ENCODE measurements at regions not wholly inside any gene's neighbourhood (a gene's known extent, or its start where the extent isn't known, plus 50 kb on each side); places are given as distances from the start of the nearest gene placed in this dataset.
A peak's percentile ranks its signal among the peaks of the same experiment; 100 is the strongest.

DNA sequence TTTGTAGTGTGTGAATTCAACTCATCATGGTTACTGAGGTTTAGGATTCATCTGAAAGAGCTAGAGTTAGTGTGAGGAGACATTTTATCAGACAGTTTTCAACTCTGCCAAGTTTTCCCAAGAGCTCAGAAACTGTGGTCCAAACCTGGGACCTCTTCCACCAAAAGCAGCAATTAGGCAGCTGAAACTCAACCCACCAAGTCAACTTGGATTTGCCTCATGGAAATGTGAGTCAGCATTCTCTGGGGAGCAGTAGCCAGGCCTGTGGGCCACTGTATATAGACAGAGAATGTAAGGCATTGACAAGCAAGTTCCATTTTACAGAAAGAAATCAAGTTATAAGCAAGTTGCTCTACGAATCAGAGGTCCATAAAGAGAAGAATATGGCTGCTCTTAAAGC is 178.8 kb upstream of the HDDC2 start:
- intact Hi-C loops (cut with micrococcal nuclease): no loop called here
- no peak for ATAC-seq
- no peak for DNase-seq

- intact Hi-C loops (cut with micrococcal nuclease): no loop called here
- ATAC-seq (no peak), DNase-seq (no peak)
Observed at GRCh38 chr6:125481056-125481455, 179.3 kb upstream of the HDDC2 start.

DNA sequence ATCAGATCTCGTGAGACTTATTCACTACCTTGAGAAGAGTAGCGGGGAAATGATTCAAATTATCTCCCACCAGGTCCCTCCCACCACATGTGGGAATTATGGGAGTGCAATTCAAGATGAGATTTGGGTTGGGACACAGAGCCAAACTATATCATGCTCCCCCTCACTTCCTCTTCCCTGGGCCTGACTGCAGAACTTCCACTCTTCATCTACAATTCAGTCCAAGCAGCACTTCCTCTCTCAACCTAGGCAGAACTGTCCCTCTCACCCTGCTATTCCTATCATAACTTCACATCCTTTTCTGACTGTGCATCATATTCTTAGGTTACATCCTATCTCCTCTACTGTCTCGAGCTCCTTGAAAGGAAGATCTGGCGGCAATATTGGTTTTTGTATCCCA is 184.0 kb upstream of the HDDC2 start:
- DNase-seq (no peak), ATAC-seq (no peak)
- intact Hi-C loops (cut with micrococcal nuclease): no loop called here

DNA sequence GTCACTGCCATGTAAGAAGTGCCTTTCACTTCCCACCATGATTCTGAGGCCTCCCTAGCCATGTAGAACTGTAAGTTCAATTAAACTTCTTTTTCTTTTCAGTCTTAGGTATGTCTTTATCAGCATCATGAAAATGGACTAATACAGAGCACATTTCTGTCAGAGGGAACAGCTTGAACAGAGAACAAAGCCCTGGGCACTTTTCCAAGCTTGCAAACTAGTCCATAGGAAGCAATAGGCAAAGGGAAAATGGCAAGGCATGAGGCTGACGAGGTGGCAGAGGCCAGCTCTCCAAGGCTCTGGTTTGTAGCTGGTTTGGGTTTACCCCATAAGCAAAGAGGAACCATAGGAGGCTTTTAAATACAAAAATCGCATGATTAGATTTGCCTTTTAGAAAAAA is 185.1 kb upstream of the HDDC2 start:
- intact Hi-C loops (cut with micrococcal nuclease): no loop called here
- no peak for ATAC-seq
- no peak for DNase-seq

- ATAC-seq: no peak
- DNase-seq: no peak
- intact Hi-C loops (cut with micrococcal nuclease): no loop called here
Observed at GRCh38 chr6:125489579-125490285, 188.0 kb upstream of the HDDC2 start.

GRCh38 chr6:125491860-125492618 is 190.3 kb upstream of the HDDC2 start:
- DNase-seq: no peak
- intact Hi-C loops (cut with micrococcal nuclease): no loop called here
- no peak for ATAC-seq

DNA sequence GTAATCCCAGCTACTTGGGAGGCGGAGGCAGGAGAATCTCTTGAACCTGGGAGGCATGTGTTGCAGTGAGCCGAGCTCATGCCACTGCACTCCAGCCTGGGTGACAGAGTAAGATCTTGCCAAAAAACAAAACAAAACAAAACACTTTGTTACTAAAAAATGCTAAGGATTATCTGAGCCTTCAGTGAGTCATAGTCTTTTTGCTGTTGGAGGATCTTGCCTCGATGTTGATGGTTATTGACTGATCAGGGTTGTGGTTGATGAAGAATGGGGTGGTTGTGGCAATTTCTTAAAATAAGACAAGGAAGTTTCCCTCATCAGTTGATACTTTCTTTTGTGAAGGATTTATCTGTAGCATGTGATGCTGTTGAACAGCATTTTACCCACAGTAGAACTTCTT is 196.8 kb upstream of the HDDC2 start:
- intact Hi-C loops (cut with micrococcal nuclease): no loop called here
- DNase-seq (no peak), ATAC-seq (no peak)

DNA sequence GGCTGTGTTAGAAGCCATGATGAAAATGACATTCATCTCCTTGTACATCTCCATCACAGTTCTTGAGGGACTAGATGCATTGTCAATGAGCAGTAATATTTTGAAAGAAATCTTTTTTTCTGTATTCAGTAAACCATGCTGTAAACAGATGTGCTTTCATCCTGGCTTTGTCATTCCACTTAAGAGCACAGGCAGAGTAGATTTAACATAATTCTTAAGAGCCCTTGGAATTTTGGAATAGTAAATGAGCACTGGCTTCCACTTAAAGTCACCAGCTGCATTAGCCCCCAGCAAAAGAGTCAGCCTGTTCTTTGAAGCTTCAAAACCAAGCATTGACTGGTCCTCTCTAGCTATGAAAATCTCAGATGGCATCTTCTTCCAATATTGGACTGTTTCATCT is 197.8 kb upstream of the HDDC2 start:
- ATAC-seq (no peak), DNase-seq (no peak)
- intact Hi-C loops (cut with micrococcal nuclease): no loop called here

DNA sequence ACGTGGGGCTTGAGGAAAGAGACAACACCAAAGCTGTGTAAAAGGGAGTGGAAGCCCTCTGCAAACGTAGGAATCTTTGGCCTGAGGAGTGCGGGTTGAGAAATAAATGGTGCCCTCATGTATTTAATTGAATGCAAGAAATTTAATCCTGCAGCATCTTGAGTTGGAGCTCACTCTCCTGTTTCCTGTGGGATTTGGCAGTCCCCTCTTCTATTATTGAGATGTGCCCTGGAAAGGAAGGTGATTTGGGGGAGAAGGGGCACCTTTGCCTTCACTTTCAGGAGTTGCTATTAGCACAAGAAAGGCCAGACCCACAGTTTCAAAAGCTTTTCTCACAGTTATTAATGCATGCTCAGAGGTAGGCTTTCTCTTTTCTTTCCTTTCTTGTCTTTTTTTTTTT is 201.4 kb upstream of the HDDC2 start:
- intact Hi-C loops (cut with micrococcal nuclease): no loop called here
- DNase-seq (no peak), ATAC-seq (no peak)

DNA sequence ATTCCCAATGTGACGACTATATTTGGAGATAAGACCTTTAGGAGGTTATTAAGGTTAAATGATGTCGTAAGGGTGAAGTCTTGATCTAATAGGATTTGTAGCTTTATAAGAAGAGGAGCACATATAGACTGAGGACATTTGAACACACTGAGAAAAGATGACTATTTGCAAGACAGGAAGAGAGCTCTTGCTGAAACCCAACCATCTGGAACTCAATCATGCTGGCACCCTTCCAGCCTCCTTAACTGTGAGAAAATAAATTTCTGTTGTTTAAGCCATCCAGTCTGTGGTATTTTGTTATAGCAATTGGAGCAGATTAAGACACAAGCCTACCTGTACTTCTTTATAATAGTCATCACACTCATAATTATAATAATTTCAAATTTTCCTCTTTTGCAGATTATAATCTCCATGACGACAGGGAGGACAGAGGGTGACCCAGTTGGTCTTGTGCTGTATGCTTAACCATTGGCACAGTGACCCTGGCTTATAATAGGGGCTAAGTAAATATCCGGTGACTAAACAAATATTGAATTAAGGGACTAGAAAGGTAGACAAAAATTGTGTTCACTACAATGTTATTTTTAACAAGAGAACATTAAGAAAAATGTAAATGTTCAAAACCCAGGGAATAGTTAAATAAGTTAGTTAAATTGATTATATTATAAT is 206.4 kb upstream of the HDDC2 start:
- ATAC-seq (no peak), DNase-seq (no peak)
- intact Hi-C loops (cut with micrococcal nuclease): no loop called here

DNA sequence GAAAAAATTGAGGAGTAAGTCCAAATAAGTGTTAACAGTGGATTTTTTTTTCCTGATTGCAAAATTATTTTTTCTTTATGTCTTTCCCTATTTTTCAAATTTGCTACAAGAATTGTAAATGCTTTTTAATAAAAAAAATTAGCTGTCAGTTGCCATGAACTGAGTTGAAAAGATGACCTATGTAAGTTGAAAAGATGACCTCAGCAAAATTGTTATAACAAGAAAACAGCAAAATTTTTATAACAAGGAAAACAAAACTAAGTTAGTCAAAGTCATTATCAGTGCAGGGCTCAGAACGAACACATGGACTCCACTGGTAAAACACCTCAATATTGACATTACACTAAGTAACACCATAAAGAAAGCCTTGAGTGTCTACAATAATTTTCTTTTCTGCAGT is 207.0 kb upstream of the HDDC2 start:
- DNase-seq (no peak), ATAC-seq (no peak)
- intact Hi-C loops (cut with micrococcal nuclease): no loop called here

DNA sequence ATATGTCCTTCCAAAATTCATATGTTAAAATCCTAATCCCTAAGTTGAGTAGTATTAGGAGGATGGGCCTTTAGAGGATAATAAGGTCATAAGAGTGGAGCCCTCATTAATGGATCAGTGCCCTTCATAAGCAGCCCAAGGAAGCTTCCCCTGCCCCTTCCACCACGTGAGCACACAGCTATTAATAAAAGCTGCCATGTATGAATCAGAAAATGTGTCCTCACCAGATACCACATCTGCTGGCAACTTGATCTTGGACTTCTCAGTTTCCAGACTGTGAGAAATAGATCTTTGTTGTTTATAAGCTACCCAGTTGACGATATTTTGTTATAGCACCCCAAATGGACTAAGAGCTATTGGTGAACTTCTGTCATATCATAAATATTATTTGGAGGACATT is 207.7 kb upstream of the HDDC2 start:
- DNase-seq (no peak), ATAC-seq (no peak)
- intact Hi-C loops (cut with micrococcal nuclease): no loop called here

- intact Hi-C loops (cut with micrococcal nuclease): no loop called here
- ATAC-seq (no peak), DNase-seq (no peak)
Observed at GRCh38 chr6:125510405-125510804, 208.6 kb upstream of the HDDC2 start.

DNA sequence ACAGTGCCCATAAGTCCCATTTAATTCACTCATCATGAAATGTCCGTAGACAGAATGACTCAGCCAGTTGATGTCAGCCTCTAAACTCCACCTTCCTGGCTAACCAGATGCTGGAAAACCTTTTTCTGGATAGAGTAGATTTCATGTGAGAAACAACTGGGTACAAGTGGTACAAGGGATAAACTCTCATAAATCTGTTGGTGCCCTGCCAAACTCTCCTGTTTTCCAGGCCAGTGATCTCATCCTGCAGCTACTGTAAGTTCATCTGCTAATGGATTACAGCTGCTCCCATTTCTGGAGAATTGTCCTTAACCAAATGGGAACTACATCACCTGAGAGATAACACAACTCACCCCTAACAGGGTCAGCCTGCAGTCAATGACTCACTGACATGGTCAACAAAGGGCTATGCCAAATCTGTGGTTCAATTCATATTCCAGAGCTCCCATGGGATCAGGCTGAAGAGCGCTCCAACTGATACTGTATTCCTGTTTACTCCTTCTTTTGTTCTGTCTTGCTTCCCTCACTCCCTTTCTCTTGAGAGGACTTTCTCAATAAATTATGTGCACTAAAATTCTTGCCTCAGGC is 210.1 kb upstream of the HDDC2 start:
- ATAC-seq: peak; percentile 43
- intact Hi-C loops (cut with micrococcal nuclease): no loop called here
- no peak for DNase-seq

- ATAC-seq: no peak
- intact Hi-C loops (cut with micrococcal nuclease): no loop called here
- DNase-seq: no peak
Observed at GRCh38 chr6:125512621-125513020, 210.9 kb upstream of the HDDC2 start.

- ATAC-seq (no peak), DNase-seq (no peak)
- intact Hi-C loops (cut with micrococcal nuclease): no loop called here
Observed at GRCh38 chr6:125513978-125514377, 212.2 kb upstream of the HDDC2 start.

- no peak for DNase-seq
- ATAC-seq: no peak
- intact Hi-C loops (cut with micrococcal nuclease): no loop called here
Observed at GRCh38 chr6:125516644-125517043, 214.9 kb upstream of the HDDC2 start.

- ATAC-seq: no peak
- intact Hi-C loops (cut with micrococcal nuclease): no loop called here
- no peak for DNase-seq
Observed at GRCh38 chr6:125519367-125519766, 217.6 kb upstream of the HDDC2 start.

DNA sequence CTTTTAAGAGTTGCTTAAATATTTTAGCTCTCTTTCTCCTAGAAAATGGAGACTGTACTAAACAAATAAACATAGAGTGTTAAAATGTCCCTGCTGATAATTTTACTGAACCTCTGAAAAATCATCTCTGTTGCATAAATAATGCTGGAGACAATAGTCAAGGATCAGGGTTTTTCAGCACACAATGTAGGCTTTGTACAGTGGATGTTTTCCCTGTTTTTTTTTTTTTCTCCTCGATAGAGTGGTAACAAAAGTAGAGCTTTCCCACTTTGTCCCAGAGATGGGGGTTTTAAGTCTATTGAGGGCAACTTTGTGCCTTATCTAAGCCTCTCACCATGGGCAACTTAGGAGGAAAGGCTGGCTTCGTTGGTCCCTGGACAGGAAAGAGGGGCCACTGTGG is 222.6 kb upstream of the HDDC2 start:
- DNase-seq: no peak
- intact Hi-C loops (cut with micrococcal nuclease): no loop called here
- ATAC-seq: no peak

- ATAC-seq (no peak), DNase-seq (no peak)
- intact Hi-C loops (cut with micrococcal nuclease): no loop called here
Observed at GRCh38 chr6:125526007-125526720, 223.3 kb upstream of the HEY2 start.

All from left ventricle myocardium superior (tissue), 1 donor.